Smooth muscle cell (in vitro differentiated cells): ENCODE measurements at regions not wholly inside any gene's neighbourhood (a gene's known extent, or its start where the extent isn't known, plus 50 kb on each side); places are given as distances from the start of the nearest gene placed in this dataset.

Experiments used
- DNase-seq: peaks from one replicate; lab custom pipeline; 2025; ENCODE audit not compliant: unreplicated experiment; lab: John Stamatoyannopoulos, UW
- H2AFZ ChIP-seq: fragments of 200-600 bp; sonication (generic); 2 replicates; pipeline ENCODE4 v1.6.0; 2016; ENCODE audit warnings: antibody characterized with exemption, low read depth, mild to moderate bottlenecking
- H3F3A ChIP-seq: fragments of 200-600 bp; sonication (generic); 2 replicates; pipeline ENCODE4 v1.6.0; 2017; ENCODE audit warnings: antibody characterized with exemption, low read depth
- H3K27ac ChIP-seq: fragments of 200-600 bp; sonication (generic); 2 replicates; pipeline ENCODE4 v1.5.1; 2016; ENCODE audit warnings: low read depth, mild to moderate bottlenecking
- H3K27me3 ChIP-seq: fragments of 200-600 bp; sonication (generic); 2 replicates; pipeline ENCODE4 v1.6.1; 2016; ENCODE audit warnings: low read depth, mild to moderate bottlenecking
- H3K36me3 ChIP-seq: fragments of 200-600 bp; sonication (generic); 2 replicates; pipeline ENCODE4 v1.5.1; 2016; ENCODE audit warnings: low read depth
- H3K4me1 ChIP-seq: fragments of 200-600 bp; sonication (generic); 2 replicates; pipeline ENCODE4 v1.5.1; 2016; ENCODE audit warnings: low read depth
- H3K4me2 ChIP-seq: fragments of 200-600 bp; sonication (generic); 2 replicates; pipeline ENCODE4 v1.6.0; 2016; ENCODE audit warnings: mild to moderate bottlenecking
- H3K4me3 ChIP-seq: fragments of 200-600 bp; sonication (generic); 2 replicates; pipeline ENCODE4 v1.5.1; 2016; ENCODE audit warnings: mild to moderate bottlenecking
- H3K79me2 ChIP-seq: fragments of 200-600 bp; sonication (generic); 2 replicates; pipeline ENCODE4 v1.6.0; 2016; ENCODE audit warnings: low read depth, mild to moderate bottlenecking
- H3K9ac ChIP-seq: fragments of 200-600 bp; sonication (generic); 2 replicates; pipeline ENCODE4 v1.6.0; 2016; ENCODE audit warnings: low read depth
- H3K9me3 ChIP-seq: fragments of 200-600 bp; sonication (generic); replicated peaks from 2 replicates; pipeline ENCODE4 v1.5.1; 2016; ENCODE audit warnings: low read depth
- H4K20me1 ChIP-seq: fragments of 200-600 bp; sonication (generic); 2 replicates; pipeline ENCODE4 v1.6.0; 2016; ENCODE audit warnings: low read depth
- CTCF ChIP-seq: fragments of 200-600 bp; sonication (generic); IDR thresholded peaks from 2 replicates; pipeline ENCODE4 v1.5.1; 2017; ENCODE audit warnings: borderline replicate concordance, mild to moderate bottlenecking, antibody characterized with exemption; ENCODE audit not compliant: insufficient read depth, poor library complexity, severe bottlenecking
- WGBS: methylation state at CpG from one replicate; pipeline ENCODE4 v1.1.7; 2016; ENCODE audit warnings: low lambda C conversion rate; 5-methylcytosine and 5-hydroxymethylcytosine counted together

DNA sequence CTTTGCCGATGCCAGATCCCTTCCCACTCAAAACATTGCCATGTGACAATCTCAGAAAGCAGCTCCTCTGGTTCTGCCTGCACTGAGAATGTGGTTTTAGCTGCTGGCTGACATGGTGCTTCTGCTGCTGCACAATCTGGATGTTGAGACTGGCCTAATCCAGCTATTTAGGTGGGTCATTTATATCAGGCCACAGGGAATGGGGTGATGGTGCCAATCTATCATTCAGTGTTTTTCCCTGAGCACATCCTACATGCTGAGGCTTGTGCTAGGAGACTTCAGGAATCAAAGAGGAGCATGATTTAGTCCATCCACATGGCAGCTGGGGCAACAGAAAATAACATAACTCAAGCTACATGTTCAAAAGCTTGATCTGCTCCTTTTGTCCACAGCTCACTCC is 144.7 kb downstream of the CYRIA start:
- no peak overlapping the region for H3K4me3 ChIP-seq
- no peak overlapping the region for H2AFZ ChIP-seq
- H3F3A ChIP-seq: no peaks in the 10 kb centered on the region
- peaks cover 20% of the 10 kb centered on the region for H3K27me3 ChIP-seq
- no peaks in the 10 kb centered on the region for H3K36me3 ChIP-seq
- no peak overlapping the region for H3K4me2 ChIP-seq
- no peaks in the 10 kb centered on the region for H4K20me1 ChIP-seq
- no peak for TF ChIP-seq CTCF
- no peaks in the 10 kb centered on the region for H3K79me2 ChIP-seq
- no peak overlapping the region for H3K27ac ChIP-seq
- no peak for DNase-seq
- no peaks in the 10 kb centered on the region for H3K4me1 ChIP-seq
- H3K9me3 ChIP-seq: no peaks in the 10 kb centered on the region
- 0% methylated on average over 1 of the region's 1 CpG for WGBS
- no peak overlapping the region for H3K9ac ChIP-seq

DNA sequence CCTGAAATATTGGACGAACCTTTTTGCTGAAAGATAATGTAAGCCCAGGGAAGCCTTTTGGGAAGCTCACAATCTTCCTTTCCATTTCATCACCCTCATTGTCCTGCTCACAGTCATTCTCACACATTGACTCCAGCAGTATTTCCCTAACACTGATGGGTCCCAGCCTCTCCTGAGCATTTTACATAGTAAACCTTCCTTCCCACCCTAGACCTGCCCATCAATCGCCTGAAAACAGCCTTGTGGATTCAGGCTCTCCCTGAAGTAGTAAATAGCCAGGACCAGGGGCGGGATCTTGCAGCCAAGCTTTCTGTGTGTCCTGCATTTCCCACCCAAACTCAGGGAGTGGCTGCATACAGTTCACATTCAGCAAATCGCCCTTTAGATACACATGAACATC is 149.9 kb downstream of the CYRIA start:
- Histone ChIP-seq H3K9me3 (no peaks in the 10 kb centered on the region), H3K4me1 (no peaks in the 10 kb centered on the region), H3K36me3 (no peaks in the 10 kb centered on the region), H3K27ac (no peak overlapping the region), H3K4me2 (no peak overlapping the region), H3K27me3 (peaks cover 49% of the 10 kb centered on the region), H2AFZ (no peak overlapping the region), H3K4me3 (no peak overlapping the region), H3K9ac (no peak overlapping the region), H3F3A (no peaks in the 10 kb centered on the region), H3K79me2 (no peaks in the 10 kb centered on the region), H4K20me1 (no peaks in the 10 kb centered on the region)
- DNase-seq: no peak
- WGBS: 81% methylated on average over 4 of the region's 4 CpGs
- TF ChIP-seq CTCF: no peak

DNA sequence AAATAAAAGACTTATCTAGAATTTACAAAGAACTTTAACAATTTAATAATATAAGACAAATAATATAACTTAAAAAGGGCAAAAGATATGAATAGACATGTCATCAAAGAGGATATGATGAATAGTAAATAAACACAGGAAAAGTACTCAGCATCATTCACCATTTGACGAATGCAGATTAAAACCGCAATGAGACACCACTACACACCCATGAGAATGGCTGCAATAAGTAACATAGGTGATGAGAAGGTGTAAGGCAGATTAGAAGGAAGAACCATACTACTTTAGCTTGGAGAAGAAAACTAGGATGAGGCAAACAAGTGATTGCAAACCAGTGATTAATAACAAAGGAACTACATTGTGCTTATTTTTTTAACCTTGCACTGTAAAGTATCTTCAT is 152.0 kb downstream of the CYRIA start:
- H3K4me2 ChIP-seq: no peak overlapping the region
- H3K4me1 ChIP-seq: no peaks in the 10 kb centered on the region
- H2AFZ ChIP-seq: no peak overlapping the region
- WGBS: 95% methylated on average over 2 of the region's 2 CpGs
- H3K27ac ChIP-seq: no peak overlapping the region
- H3K9me3 ChIP-seq: no peaks in the 10 kb centered on the region
- peaks cover 68% of the 10 kb centered on the region for H3K27me3 ChIP-seq
- H3K79me2 ChIP-seq: no peaks in the 10 kb centered on the region
- no peak overlapping the region for H3K9ac ChIP-seq
- no peak overlapping the region for H3K4me3 ChIP-seq
- H3K36me3 ChIP-seq: no peaks in the 10 kb centered on the region
- no peaks in the 10 kb centered on the region for H4K20me1 ChIP-seq
- TF ChIP-seq CTCF: no peak
- DNase-seq: no peak
- H3F3A ChIP-seq: no peaks in the 10 kb centered on the region

GRCh38 chr2:16511041-16511440 is 154.6 kb downstream of the CYRIA start:
- Histone ChIP-seq H3K9me3 (no peaks in the 10 kb centered on the region), H3K4me2 (no peak overlapping the region), H3K27ac (no peak overlapping the region), H4K20me1 (no peaks in the 10 kb centered on the region), H2AFZ (no peak overlapping the region), H3K27me3 (peaks cover 69% of the 10 kb centered on the region), H3K79me2 (no peaks in the 10 kb centered on the region), H3F3A (no peaks in the 10 kb centered on the region), H3K9ac (no peak overlapping the region), H3K4me3 (no peak overlapping the region), H3K4me1 (peaks cover 5% of the 10 kb centered on the region), H3K36me3 (no peaks in the 10 kb centered on the region)
- no peak for DNase-seq
- no peak for TF ChIP-seq CTCF
- WGBS: 92% methylated on average over 4 of the region's 4 CpGs
